NCI-H2029 (cell line): ENCODE measurements at regions not wholly inside any gene's neighbourhood (a gene's known extent, or its start where the extent isn't known, plus 50 kb on each side); places are given as distances from the start of the nearest gene placed in this dataset.
"Not testable (repeated sequence)": the region's sequence is repeated elsewhere in the genome, so short reads cannot be mapped to it uniquely, and the experiment has no call there.

Experiments
- DNase-seq: peaks from one replicate; lab custom pipeline; 2025; lab: John Stamatoyannopoulos, UW

GRCh38 chr2:3115301-3116042 is 262.1 kb downstream of the EIPR1 start:
- no peak for DNase-seq

- no peak for DNase-seq
Observed at GRCh38 chr2:3114406-3115185, 263.0 kb downstream of the EIPR1 start.

- DNase-seq: no peak
Observed at GRCh38 chr2:3113769-3114168, 263.8 kb downstream of the EIPR1 start.

GRCh38 chr2:3113122-3113521 is 264.5 kb downstream of the EIPR1 start:
- DNase-seq: no peak

GRCh38 chr2:3112553-3112952 is 265.1 kb downstream of the EIPR1 start:
- no peak for DNase-seq

GRCh38 chr2:3112131-3112530 is 265.5 kb downstream of the EIPR1 start:
- no peak for DNase-seq

GRCh38 chr2:3110994-3111666 is 266.5 kb downstream of the EIPR1 start:
- no peak for DNase-seq

GRCh38 chr2:3110555-3110954 is 267.1 kb downstream of the EIPR1 start:
- DNase-seq: no peak

GRCh38 chr2:3108710-3109702 is 268.6 kb downstream of the EIPR1 start:
- DNase-seq: no peak

GRCh38 chr2:3108105-3108504 is 269.5 kb downstream of the EIPR1 start:
- DNase-seq: no peak

- no peak for DNase-seq
Observed at GRCh38 chr2:3107567-3107966, 270.1 kb downstream of the EIPR1 start.

GRCh38 chr2:3105814-3106569 is 271.6 kb downstream of the EIPR1 start:
- no peak for DNase-seq

GRCh38 chr2:3104958-3105813 is 272.4 kb downstream of the EIPR1 start:
- not testable (repeated sequence) for DNase-seq

GRCh38 chr2:3104261-3104660 is 273.4 kb downstream of the EIPR1 start:
- no peak for DNase-seq

- DNase-seq: no peak
Observed at GRCh38 chr2:3102922-3103569, 274.6 kb downstream of the EIPR1 start.

- DNase-seq: no peak
Observed at GRCh38 chr2:3102081-3102921, 275.3 kb downstream of the EIPR1 start.

GRCh38 chr2:3101016-3101942 is 276.3 kb downstream of the EIPR1 start:
- no peak for DNase-seq
